ENCODE measurements at regions not wholly inside any gene's neighbourhood (a gene's known extent, or its start where the extent isn't known, plus 50 kb on each side); places are given as distances from the start of the nearest gene placed in this dataset.

DNA sequence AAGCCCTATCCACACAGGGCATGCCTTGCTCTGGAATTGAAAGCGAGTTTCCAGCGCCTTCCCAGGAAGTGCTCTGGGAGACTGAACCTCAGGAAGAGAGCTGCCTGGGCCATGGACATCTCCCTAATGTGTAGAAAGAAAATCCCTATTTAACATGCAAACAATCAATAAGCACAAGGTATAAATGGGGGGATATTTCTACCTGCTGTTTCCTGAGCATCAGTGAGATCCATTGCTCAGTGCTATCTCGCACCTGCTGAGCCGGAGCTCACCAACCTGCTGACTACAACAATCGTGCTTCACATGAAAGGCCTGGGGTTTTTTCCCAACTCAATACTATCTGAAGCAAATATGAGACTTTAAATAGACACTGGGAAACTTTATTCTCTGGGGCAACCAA, 584.0 kb downstream of the GLRX3 start:
- in situ Hi-C loops (cut with MboI; ENCODE audit: low sequenced_read_pairs) (no loop called here), dilution Hi-C loops (cut with HindIII; ENCODE audit: low sequenced_read_pairs, unreplicated experiment) (no loop called here), intact Hi-C loops (cut with micrococcal nuclease) (no loop called here)
- Histone ChIP-seq H4K5ac (ENCODE audit: low read depth, low read length) (no peak overlapping the region), H3K9me3 (ENCODE audit: control insufficient read depth, insufficient read depth, low read length) (peaks cover 40% of the 10 kb centered on the region), H2BK20ac (ENCODE audit: low read depth, low read length) (no peak overlapping the region), H2AFZ (replicated peaks; ENCODE audit: low read length, poor library complexity) (no peak overlapping the region), H3K18ac (ENCODE audit: low read depth, low read length) (no peak overlapping the region), H3K14ac (replicated peaks; ENCODE audit: low read depth, low read length) (no peak overlapping the region), H2BK5ac (ENCODE audit: low read depth, low read length, poor library complexity, severe bottlenecking) (no peak overlapping the region), H4K8ac (ENCODE audit: low read depth in 2 of 2, low read length in 2 of 2) (no peak overlapping the region), H4K20me1 (ENCODE audit: insufficient read depth, low read length) (no peaks in the 10 kb centered on the region), H3K4me1 (ENCODE audit: control insufficient read depth, insufficient read depth, low read length) (no peaks in the 10 kb centered on the region), H3K27ac (ENCODE audit: insufficient read depth, low read length) (no peak overlapping the region), H3K27me3 (ENCODE audit: control insufficient read depth, insufficient read depth, low read length) (no peaks in the 10 kb centered on the region), H3K4me3 (ENCODE audit: insufficient read depth, low read depth, low read length) (no peak overlapping the region), H2AK5ac (ENCODE audit: low read depth, low read length) (no peak overlapping the region), H3K4me2 (ENCODE audit: low read depth, low read length) (no peak overlapping the region), H2BK120ac (ENCODE audit: low read depth, low read length) (no peak overlapping the region), H3K56ac (ENCODE audit: extremely low read depth, insufficient read depth, low read length) (no peak overlapping the region), H3K79me1 (ENCODE audit: low read depth in 1 of 2, low read length in 2 of 2) (no peaks in the 10 kb centered on the region), H2AK9ac (replicated peaks; ENCODE audit: low read depth, low read length, poor library complexity) (no peak overlapping the region), H3K9me1 (ENCODE audit: insufficient read depth, low read length) (no peaks in the 10 kb centered on the region), H3K36me3 (ENCODE audit: control insufficient read depth, insufficient read depth, low read length) (no peaks in the 10 kb centered on the region), H4K91ac (ENCODE audit: insufficient read depth, low read depth, low read length) (no peak overlapping the region), H3K23ac (ENCODE audit: low read depth, low read length) (no peak overlapping the region), H3K4ac (ENCODE audit: low read depth, low read length) (no peak overlapping the region), H3K9ac (ENCODE audit: low read depth, low read length) (no peak overlapping the region), H2BK15ac (ENCODE audit: low read depth, low read length) (no peak overlapping the region)
- ATAC-seq (ENCODE audit: low read depth) (no peak), DNase-seq (no peak)
- WGBS, 2 experiments (ENCODE audit: extremely low coverage in 2 of 2, insufficient read length in 1 of 2): no CpG with 5 or more reads among the region's 5 CpGs
- BruUV-seq (replicated peaks): no TSS peak
- TF ChIP-seq POLR2A (IDR thresholded peaks at IDR 0.05; ENCODE audit: low read depth, low read length) (no peak), RFX5 (IDR thresholded peaks at IDR 0.05; ENCODE audit: low read depth, low read length) (no peak), FOS (IDR thresholded peaks at IDR 0.05; ENCODE audit: low read depth, low read length) (no peak), MAFK (IDR thresholded peaks at IDR 0.05; ENCODE audit: low read depth, low read length) (no peak), MXI1 (IDR thresholded peaks at IDR 0.05; ENCODE audit: borderline replicate concordance, low read depth, low read length) (no peak), CEBPB (IDR thresholded peaks at IDR 0.05; ENCODE audit: low read depth, low read length) (no peak), RAD21 (IDR thresholded peaks at IDR 0.05; ENCODE audit: low read length) (no peak), SMC3 (IDR thresholded peaks at IDR 0.05; ENCODE audit: low read depth, low read length) (no peak), MAZ (IDR thresholded peaks at IDR 0.05; ENCODE audit: borderline replicate concordance, low read depth, low read length) (no peak), CHD1 (IDR thresholded peaks at IDR 0.05; ENCODE audit: low read depth, low read length) (no peak), BHLHE40 (IDR thresholded peaks at IDR 0.05; ENCODE audit: low read depth, low read length) (no peak), RCOR1 (IDR thresholded peaks at IDR 0.05; ENCODE audit: insufficient replicate concordance, low read length) (no peak), NFE2L2 (IDR thresholded peaks at IDR 0.05; ENCODE audit: low read depth, low read length) (no peak)
- TF ChIP-seq, protein P1, sequence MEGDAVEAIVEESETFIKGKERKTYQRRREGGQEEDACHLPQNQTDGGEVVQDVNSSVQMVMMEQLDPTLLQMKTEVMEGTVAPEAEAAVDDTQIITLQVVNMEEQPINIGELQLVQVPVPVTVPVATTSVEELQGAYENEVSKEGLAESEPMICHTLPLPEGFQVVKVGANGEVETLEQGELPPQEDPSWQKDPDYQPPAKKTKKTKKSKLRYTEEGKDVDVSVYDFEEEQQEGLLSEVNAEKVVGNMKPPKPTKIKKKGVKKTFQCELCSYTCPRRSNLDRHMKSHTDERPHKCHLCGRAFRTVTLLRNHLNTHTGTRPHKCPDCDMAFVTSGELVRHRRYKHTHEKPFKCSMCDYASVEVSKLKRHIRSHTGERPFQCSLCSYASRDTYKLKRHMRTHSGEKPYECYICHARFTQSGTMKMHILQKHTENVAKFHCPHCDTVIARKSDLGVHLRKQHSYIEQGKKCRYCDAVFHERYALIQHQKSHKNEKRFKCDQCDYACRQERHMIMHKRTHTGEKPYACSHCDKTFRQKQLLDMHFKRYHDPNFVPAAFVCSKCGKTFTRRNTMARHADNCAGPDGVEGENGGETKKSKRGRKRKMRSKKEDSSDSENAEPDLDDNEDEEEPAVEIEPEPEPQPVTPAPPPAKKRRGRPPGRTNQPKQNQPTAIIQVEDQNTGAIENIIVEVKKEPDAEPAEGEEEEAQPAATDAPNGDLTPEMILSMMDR (conservative IDR thresholded peaks at IDR 0.05; ENCODE audit: low read depth, low read length): no peak
- TF ChIP-seq, protein P2, sequence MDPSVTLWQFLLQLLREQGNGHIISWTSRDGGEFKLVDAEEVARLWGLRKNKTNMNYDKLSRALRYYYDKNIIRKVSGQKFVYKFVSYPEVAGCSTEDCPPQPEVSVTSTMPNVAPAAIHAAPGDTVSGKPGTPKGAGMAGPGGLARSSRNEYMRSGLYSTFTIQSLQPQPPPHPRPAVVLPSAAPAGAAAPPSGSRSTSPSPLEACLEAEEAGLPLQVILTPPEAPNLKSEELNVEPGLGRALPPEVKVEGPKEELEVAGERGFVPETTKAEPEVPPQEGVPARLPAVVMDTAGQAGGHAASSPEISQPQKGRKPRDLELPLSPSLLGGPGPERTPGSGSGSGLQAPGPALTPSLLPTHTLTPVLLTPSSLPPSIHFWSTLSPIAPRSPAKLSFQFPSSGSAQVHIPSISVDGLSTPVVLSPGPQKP (IDR thresholded peaks at IDR 0.05; ENCODE audit: borderline replicate concordance, low read depth, low read length): no peak
- TF ChIP-seq, protein P3, sequence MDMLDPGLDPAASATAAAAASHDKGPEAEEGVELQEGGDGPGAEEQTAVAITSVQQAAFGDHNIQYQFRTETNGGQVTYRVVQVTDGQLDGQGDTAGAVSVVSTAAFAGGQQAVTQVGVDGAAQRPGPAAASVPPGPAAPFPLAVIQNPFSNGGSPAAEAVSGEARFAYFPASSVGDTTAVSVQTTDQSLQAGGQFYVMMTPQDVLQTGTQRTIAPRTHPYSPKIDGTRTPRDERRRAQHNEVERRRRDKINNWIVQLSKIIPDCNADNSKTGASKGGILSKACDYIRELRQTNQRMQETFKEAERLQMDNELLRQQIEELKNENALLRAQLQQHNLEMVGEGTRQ (IDR thresholded peaks at IDR 0.05; ENCODE audit: low read depth, low read length): no peak
- ChIA-PET CTCF (no interaction called here), POLR2A (ENCODE audit: unreplicated experiment) (no interaction called here)
